ENCODE measurements at regions not wholly inside any gene's neighbourhood (a gene's known extent, or its start where the extent isn't known, plus 50 kb on each side); places are given as distances from the start of the nearest gene placed in this dataset.

DNA sequence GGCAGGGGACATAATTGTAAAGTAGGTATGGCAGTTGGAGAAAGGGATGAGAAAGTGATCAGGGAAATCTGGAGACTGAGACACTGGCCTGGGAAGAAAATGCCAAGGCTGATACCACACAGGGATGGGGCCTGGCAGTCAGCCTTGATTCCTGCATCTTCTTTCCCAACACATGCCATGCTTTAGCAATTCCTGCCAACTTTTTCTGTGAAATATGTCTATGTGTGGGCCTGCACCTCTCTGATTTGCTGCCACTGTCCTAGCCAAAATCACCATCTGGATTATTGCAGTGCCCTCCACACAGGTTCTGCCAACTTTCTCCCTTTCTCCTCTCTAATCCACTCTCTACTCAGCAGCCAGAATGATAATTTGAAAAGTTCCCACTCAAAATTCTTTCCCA is 759.8 kb upstream of the CITED2 start:
- DNase-seq, result no peak

DNA sequence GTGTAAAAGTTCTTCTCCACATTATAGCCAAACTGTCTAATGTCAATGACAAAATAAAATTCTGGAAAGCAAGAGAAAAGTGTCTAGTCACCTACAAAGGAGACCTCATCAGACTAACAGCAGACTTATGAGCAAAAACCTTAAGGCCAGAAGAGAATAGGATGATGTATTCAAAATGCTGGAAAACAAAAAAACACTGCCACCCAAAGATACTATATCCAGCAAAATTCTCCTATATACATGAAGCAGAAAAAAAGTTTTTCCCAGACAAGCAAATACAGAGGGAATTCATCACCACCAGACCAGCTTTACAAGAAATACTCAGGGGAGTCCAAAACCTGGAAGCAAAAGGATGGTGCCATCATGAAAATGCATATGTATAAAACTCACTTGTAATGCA is 755.6 kb upstream of the CITED2 start:
- no peak for DNase-seq

DNA sequence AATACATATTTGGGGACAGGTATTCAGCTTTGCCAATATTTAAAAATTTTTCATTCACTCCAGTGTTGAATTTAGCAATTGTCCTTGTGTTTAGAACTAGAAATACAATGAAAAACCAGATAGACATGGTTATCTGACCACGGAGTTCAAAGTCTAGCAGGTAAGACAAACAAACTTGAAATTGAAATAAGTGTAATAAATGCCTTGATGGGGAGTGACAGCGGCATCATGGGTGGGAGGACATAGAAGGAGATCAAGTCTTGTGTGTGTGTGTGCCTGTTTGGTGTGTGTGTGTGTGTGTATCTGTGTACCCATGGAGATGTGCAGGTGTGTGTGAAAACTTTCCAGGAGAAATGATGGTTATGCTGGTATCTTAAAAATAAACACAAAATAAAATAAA is 750.0 kb upstream of the CITED2 start:
- DNase-seq, result no peak

DNA sequence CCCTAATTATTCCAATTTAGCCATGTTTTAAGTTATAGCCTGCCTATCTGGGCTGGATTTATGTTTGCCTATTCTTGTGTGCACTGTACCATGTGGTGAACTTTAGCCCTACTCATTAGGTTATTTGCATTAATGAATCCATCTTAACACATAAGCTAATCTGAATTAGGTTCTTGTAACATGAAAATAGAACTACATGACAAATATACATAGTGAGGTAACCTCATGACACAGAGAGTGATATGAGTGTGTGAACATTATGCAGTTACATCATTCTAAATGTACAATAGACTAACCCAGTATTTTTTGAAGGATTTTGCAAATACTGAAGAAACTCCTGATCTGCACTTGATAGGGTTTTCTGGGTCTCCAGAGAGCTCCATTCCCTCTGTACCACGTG is 733.7 kb upstream of the CITED2 start:
- no peak for DNase-seq

DNA sequence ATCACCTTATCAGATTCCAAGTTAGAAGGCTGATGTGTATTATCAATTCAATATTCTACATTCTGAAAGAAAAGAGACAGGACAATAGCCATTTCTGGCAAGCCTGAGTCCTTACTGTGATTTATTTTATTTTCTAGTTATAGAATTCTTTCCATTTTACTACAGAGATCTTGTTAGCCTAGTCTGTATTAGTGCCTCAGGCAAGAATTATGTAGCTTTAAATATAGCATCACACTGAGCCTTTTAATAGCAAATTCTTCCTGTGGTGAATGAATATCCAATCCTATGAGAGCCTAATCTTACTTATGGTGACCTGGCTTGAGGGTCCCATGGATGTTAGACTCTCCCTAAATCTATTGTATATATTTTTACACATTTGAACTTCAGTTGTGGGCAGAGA is 732.8 kb upstream of the CITED2 start:
- no peak for DNase-seq

DNA sequence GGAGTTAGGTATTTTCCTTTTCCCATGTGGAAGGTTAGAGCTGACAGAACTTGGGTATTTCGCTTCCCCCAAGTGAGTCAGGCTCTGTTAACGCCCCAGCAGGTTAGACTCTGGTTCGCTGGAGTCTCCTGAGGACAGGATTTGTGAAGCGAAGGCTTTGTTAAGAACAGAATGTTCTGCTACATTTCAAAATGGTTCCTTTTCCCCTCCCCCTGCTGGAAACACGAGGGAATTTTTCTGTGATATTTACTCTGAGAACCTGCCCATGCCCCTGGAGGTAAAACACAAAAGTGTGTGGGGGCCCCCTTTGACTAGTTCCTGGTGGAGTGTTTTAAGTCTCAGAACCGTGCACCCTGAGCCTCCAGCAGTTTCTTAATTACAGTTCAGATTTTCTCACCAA is 731.4 kb upstream of the CITED2 start:
- DNase-seq, result no peak

DNA sequence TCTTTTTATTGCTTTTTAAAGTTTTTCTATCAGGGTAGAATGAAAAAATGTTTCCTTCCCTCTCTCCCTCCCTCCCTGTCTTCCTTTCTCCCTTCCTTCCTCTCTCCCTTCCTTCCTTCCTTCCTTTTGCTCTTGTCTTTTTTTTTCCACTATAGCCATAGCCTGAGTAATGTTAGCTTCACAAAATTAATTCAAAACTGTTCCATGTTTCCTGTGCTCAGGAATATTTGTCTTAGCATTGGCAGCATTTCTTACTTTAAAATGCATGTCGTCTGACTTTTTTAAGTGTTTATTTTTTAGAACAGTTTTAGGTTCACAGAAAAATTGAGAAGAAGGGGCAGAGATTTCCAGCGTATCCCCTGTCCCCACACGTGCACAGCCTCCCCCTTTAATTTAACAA is 730.8 kb upstream of the CITED2 start:
- no peak for DNase-seq

DNA sequence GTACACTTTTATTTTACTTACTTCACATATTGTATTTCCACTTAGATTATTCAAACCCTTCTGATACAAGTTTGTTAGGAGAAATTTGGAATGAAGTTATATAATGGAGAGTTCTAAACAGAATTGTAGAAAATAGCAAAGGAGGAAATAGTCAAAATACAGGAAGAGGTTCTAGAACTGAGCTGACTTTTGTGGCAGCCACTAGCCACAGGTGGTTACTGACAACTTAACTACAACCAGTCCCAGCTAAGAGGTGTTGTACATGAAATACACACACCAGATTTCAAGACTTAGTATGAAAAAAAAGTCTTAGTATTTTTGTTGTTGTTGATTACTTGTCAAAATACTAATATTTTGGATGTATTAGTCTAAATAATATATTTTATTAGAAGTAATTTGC is 727.4 kb upstream of the CITED2 start:
- DNase-seq, result no peak

DNA sequence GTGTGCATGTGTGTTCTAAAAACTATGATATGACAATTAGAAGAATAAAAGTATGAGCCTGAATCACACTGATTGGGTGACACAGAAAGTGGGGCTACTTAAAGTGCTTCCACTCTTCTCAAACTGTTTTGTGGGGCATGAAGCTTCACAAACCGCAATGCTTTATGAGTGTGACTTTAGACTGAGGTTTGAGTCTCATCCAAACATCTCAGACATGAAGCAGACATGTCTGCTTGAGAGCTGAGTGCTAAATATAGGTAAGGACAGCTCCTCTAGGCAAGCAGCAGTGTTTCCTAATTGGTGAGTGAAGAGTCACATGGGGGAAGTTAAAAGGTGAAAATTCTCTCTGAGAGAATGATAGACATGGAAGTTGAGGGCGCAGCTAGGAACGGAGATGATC is 726.9 kb upstream of the CITED2 start:
- no peak for DNase-seq

DNA sequence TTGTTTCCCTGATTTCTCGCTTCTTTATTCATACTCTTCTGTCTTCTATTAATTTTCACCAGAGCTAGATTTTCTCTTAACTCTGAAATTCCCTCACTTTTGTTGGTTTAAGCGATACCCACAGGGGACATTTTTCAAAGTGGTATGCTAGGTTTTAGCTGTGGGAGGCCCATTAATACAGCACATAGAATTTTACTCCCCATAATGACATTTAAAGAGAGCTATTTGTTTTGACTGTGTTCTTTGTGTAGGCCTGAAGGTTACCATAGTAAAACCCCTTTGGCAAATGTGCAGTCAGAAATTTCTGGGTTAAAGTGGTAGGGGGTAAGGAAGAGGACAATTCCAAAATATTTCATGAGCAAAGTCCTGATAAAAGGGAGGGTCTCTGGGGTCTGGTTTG is 721.1 kb upstream of the CITED2 start:
- no peak for DNase-seq

DNA sequence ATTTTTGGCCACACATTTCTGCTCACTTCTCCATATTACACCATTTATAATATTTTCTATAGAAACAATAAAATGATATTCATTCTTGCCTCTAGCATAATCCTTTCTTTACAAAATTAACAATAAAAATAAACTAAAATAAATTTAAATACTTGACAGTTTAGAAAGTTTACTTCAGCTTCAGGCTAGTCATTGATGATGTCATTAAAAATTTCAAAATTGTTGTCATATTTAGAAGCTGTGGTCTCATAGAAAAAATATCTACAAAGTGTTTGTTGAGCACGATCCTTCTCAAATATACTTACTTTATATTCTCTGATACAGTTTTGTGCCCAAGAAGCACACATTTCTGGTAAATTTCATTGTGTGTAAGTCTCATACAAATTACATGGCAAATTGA is 717.4 kb upstream of the CITED2 start:
- DNase-seq, result no peak

DNA sequence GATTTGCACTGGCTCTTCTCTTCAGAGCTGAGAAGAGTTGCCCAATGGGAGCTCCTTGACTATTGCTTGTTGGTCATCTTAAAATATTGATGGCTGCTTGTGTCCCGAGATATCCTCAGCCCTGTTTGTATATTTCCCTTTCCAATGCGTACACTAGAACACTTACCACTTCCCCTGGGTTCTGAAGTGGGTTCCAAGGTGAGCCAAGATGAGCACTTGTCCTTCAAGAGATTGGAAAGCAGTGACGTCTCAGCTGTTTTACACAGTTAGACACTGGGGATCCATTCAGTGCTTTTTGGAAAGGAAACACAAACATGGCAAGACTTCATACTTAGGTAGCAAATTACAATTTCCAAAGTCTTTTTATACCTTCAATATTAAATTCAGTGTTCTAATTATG is 716.4 kb upstream of the CITED2 start:
- DNase-seq, result no peak

DNA sequence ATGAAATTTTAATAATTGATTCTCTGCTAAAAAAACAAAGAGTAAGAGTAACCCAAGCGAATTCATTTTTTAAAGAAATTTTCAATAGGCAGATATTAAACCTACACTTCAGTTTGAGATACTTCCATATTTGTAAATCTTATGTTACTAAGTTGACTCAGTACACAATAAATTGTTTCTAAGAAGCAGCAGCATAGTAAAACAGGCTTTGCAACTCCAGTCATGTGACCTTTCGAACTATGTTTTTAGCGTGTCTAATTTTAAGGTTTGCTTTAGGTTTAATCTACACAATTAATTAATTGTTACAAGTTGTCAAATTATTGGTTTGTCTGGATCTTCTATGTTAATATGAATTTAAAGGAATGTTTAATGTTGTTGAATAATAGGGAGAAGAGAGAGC is 708.9 kb upstream of the CITED2 start:
- no peak for DNase-seq

DNA sequence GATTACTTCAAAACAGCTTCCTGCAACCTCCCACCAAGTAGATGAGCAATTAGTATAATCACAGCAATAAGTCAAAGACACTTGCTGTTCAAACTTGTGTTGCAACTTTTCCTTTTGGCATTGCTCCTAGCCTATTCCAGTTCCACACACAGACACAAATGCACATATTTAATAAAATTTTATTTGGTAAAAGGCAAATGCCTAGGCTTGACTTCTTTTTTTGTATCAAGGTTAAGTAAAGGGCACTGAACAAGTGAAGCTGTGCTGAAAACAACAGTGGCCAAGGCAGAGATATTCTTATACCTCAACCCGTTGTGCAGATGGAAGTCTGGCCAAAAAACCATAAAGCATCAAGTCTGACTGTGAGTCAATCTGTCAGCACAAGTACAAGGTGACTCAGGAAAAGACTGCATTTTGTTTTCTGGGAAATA is 708.4 kb upstream of the CITED2 start:
- no peak for DNase-seq

DNA sequence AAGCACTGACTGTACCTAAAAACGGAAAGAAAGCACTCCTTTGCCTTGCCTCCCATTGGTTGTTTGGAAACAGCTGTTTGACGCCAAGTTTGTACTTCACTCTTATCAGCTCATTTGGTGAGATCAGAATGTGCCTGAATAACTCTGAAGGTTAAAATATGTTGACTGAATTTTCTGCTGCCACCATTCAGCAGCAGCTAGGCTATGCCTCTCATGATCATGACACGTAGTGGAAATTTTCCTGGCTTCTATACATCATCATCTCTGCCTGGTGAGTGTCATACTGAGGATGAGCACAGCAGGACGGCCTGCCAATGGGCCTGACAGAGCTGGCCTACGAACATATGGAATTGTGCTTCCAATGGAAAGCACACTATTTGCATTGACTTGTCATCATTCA is 704.9 kb upstream of the CITED2 start:
- DNase-seq, result no peak

DNA sequence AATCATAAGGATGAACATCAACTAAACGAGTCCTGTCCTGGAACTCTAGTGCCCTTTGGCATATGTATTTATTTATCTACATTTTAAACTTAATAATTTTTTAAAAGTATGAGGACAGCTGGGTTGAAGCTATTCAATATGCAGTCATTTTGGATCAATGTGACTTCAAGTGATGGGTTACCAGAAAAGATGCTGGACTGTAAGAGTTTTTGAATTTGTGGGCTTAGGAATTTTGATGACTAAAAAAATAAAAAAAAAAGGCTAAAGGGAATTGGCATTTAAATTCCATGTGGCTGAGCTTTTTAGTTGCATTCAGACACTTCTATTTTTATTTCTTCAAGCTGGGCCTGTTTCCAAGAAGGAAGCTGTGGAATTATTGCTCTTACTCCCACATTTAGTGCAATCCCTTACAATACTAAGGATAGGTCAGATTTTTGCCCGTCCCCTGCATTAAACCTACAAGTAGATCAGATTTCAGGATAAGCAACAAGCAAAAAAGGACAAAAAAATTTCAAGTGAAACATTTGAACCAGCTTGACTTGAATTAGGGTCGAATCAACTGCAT is 704.2 kb upstream of the CITED2 start:
- DNase-seq, result no peak

DNA sequence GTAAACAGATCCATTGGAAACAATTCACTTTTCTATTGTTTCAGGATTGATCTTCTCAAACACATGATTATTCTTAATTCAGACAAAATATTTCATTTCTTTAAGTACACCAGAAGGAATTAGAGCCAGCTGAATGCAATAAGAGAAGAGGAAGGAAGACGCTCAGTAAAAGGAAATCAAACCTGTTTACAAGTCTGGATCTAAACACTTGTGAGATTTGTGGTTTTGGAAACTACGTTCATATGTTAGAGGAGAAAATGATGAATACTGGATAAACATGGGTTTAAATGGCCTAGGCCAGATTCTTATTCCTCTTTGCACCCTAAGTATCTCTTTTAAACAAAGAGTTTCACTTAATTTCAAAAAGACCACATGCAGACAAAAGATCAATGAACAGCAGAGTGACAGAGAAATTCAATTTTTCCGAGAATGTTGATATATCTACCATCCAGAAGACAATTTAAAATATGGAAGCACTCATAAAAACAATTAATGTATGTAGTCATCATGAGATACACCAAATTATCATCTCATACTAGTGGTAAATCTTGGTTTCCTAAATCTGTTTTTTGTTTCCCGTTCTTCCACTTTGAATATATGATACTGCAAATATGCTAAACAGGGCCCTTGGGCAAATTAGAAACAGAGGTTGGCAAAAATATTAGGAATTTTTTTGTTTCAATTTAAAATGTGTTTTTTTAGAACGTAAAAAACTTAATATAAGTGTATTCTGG is 703.5 kb upstream of the CITED2 start:
- no peak for DNase-seq

DNA sequence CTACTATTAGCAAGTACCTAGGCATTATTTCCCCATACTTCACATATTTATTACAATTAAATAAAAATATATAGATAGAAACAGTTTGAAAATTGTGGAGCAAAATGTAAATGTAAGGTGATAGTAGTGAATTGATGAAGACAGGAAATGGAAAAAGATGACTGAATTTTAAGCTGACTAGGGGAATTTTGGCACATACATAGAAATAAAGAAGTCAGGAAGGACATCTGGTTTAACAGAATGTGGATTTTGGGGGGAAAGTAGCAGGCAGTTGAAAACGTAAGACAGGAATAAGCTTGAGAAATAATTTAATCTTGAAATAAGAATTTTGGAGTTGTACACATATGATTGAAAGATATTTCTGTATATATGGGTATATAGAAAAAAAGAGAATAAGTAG is 701.7 kb upstream of the CITED2 start:
- DNase-seq, result no peak

DNA sequence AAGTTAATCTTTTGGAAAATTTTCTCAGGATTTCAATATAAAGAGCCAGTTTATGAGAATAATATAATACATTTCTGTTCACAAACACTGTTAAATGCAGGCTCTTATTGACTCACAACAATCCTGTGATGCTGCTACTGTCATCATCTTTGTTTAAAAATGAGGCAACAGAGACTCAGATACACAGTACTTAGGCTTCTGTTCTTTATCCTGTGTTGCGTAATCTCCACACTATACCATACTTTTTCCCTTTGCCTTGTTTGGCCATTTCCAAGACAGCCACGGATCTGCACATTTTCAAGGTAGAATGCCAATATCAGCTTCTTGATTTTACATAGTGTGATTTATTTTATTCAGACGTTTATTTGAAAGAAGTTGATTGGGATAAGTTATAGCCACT is 699.0 kb upstream of the CITED2 start:
- DNase-seq, result no peak

DNA sequence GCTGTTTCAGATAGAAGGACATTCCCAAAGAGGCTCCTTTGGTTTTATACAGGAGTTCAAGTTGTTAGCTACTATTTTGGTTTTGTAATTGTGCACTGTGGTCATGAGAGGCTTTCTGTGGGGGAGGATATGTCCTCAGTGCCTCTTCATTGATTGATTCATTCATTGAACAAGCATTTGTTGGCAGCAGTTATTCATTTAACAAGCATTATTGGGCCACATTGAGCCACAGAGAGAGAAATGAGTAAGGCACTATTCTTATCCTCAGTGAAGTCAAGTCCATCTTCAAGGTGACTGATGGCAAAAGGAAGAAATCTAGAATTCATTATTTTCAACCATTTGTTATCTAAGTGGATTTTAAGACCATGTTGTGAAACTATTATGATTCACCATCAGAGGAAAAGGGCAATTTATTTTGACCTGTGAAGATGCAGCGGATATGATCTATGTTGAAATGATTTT is 697.2 kb upstream of the CITED2 start:
- DNase-seq, result no peak

DNA sequence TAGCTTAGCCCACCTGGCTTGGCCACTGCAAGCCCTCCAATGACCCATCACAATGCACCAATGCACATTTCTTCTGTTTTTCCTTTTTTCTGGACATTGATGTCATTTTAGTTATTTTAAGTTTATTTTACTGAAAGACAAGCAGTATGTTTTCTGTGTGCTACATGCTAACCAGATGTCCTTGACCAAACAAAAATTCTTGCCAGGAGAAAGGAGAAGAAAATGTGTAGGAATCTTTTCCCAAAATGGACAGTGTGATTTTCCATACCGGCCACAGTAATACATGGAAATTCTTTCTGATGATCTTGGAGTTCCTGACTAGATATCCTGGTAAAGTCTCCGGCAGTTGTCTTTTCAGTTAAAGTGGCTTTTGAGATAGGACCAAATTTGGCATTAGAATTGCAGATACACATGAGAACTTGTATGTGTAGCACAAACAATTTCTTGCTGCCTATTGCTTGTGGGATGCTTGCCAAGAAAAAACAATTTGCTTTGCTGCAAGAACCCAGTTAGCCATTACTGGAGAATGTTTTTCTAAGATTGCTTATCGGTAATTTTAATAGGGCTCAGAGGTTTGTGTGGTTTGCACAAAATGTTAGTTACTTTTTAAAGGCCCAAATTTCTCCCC is 696.5 kb upstream of the CITED2 start:
- no peak for DNase-seq

DNA sequence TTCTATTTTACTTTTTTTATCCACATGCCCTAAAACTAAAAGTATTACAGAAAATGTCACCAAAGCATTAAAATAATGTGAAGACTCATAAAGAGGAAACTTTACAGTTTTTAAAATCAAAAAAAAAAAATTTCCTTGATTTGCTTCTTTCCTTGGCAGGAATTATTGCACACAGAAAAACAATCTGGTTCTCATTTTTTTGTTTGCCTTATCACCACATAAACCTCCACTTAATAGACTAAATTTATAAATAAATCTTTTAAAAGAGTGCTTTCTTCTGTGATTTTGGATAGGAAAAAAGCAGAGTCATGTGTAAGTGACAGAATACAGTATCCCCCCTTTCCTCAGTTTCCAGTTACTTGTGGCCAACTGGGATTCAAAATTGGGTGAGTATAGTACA is 695.1 kb upstream of the CITED2 start:
- no peak for DNase-seq

DNA sequence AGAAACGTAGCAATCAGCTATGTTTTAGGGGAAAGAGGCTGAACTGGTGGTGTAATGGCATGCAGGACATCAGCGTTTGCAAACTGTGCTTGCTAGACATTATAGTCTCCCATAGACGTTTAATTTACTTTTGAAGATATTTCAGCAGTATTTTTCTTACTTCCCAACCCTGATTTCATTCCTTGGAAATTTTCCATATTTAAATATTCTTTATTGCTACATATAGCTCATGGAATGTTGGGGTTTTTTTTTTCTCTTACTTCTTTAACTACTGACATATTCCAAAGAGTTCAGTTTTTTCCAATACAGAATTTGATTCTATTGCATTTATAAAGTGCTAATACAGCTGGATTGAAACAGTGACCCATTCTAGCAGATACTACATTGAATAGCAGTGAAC is 694.4 kb upstream of the CITED2 start:
- no peak for DNase-seq

DNA sequence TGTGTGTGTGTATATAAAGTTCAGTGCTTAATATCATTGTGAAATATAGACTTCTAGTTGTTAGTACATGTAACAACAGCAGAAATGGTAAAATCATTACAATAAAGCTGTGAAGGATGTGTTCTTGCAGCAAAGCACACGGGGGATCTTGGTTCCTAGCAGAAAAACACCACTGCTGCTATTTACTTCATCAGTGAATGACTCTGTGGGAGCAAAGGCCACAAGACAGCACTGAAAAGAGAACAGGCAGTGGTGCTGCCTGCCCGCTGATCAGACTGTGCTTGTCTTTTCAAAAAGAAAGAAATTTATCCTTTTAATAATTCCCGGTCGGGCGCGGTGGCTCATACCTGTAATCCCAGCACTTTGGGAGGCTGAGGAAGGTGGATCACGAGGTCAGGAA is 689.9 kb upstream of the CITED2 start:
- DNase-seq, result no peak

DNA sequence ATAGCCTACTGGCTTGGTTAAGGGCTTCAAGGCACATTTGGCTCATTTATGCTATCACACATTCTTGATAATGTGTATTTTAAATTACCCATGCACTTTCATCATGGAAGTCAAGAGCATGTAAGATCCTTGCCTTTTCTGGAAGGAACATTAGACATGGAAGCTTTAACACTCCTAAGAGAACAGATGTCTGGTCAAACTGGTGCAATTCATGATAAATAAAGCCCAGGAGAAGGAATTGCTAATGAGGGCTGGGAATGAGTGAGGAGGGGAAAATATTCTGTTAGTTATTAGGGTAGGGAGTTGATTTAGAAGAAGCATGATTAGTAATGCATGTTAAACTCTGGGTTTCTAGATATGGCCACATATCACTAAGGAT is 688.6 kb upstream of the CITED2 start:
- no peak for DNase-seq
